ENCODE measurements at regions not wholly inside any gene's neighbourhood (a gene's known extent, or its start where the extent isn't known, plus 50 kb on each side); places are given as distances from the start of the nearest gene placed in this dataset.

DNA sequence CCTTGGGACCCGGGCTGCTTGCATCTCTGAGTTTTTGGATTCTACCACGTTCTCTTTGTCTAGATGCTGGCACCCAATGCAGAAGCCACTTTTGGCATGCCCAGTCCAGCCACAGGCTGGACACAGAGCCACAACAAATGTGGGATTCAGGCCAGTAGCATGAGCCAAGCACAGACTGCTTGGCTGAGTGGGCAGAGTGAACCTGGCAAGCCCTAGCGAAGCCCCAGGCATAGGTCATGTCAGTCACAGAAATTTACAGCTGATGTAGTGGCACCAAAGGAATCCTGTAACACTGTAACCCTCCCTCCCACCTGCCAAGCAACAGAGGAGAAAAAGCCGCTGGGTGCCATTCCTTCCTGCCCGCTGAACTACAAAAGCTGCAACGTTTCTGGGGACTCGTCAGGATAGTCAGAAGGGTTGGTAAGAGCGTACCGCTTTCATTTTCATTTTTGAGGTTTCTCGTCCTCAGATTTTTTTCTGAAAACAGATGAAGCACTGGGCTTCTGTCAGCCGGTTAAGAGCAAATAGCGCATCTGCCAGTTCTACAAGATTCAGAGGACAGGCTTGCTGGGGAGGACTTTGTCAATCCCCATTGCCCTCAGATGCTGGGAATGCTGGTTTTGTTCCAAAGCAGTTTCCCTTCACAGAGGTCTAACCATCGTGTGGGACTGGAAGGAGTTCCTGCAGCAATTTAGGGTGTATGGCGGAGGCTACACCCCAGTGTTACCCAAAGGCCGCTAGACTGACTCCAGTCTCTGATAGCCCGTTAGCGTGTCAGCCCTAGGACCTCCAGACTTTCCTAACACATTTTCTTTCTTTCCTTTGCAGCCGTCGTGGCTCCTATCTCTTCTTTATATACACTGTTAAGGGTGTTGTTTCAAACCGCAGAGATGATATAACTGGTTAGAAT is 399.0 kb downstream of the HTR1A start:
- ChIA-PET POLR2A (no interaction called here), CTCF (no interaction called here)
- DNase-seq (ENCODE audit: extremely low spot score), result no peak
- TF ChIP-seq, protein P1, sequence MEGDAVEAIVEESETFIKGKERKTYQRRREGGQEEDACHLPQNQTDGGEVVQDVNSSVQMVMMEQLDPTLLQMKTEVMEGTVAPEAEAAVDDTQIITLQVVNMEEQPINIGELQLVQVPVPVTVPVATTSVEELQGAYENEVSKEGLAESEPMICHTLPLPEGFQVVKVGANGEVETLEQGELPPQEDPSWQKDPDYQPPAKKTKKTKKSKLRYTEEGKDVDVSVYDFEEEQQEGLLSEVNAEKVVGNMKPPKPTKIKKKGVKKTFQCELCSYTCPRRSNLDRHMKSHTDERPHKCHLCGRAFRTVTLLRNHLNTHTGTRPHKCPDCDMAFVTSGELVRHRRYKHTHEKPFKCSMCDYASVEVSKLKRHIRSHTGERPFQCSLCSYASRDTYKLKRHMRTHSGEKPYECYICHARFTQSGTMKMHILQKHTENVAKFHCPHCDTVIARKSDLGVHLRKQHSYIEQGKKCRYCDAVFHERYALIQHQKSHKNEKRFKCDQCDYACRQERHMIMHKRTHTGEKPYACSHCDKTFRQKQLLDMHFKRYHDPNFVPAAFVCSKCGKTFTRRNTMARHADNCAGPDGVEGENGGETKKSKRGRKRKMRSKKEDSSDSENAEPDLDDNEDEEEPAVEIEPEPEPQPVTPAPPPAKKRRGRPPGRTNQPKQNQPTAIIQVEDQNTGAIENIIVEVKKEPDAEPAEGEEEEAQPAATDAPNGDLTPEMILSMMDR (IDR thresholded peaks at IDR 0.05; ENCODE audit: control extremely low read depth, extremely low read depth, low read depth, missing control alignments), result no peak

DNA sequence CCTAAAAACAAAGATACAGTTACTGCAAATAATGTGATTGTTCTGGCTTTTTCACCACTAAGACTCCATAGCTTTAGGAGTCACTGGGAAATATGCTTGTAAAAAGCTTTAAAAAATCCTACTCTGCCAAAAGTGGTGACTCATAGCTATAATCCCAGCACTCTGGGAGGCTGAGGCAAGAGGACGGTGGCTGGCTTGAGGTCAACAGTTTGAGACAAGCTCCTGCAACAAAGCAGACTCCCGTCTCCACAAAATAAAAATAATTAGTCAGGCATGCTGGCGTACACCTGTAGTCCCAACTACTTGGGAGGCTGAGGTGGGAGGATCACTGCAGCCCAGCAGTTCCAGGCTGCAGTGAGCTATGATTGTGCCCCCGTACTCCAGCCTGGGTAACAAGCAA is 406.4 kb downstream of the HTR1A start:
- no peak for DNase-seq (ENCODE audit: extremely low spot score)
- TF ChIP-seq, protein P1 (IDR thresholded peaks at IDR 0.05; ENCODE audit: control extremely low read depth, extremely low read depth, low read depth, missing control alignments), result no peak
- ChIA-PET POLR2A (no interaction called here), CTCF (no interaction called here)

DNA sequence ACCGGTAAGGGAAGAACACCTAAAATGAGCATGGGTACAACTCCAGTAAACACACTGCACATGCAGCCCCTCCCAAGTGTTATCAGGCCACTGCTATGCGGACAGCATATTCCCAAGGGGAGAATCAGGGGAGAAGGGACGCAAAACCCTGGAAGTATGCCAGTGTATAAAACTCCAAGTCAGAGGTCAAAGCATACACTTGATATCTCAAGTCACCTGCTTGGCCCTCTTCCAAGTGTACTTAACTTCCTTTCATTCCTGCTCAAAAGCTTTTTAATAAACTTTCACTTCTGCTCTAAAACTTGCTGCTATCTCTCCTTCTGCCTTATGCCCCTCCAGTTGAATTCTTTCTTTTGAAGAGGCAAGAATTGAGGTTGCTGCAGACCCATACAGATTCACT is 408.1 kb downstream of the HTR1A start:
- DNase-seq (ENCODE audit: extremely low spot score), result no peak
- TF ChIP-seq, protein P1 (IDR thresholded peaks at IDR 0.05; ENCODE audit: control extremely low read depth, extremely low read depth, low read depth, missing control alignments), result no peak
- ChIA-PET POLR2A (no interaction called here), CTCF (no interaction called here)

DNA sequence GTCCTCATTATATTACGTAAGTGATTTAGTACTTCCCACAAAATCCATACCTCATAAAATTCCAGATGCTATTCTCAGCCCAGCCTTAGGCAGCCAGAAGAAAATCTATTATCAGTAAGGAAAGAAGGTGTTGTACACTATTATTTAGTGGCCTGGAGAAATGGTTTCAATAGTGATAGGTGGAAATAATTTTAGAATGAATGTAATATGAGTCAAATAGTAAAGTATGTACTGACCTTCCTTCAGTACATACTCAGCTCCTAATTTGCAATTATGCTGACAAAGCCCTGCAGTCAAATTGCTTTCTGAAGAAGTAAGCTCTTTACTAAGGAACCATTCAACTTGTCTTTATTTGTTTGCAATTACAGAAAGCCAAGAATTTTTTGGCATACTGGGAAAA is 409.2 kb downstream of the HTR1A start:
- TF ChIP-seq, protein P1 (IDR thresholded peaks at IDR 0.05; ENCODE audit: control extremely low read depth, extremely low read depth, low read depth, missing control alignments), result no peak
- DNase-seq (ENCODE audit: extremely low spot score), result no peak
- POLR2A ChIA-PET, result no interaction called here
- CTCF ChIA-PET, result no interaction called here

DNA sequence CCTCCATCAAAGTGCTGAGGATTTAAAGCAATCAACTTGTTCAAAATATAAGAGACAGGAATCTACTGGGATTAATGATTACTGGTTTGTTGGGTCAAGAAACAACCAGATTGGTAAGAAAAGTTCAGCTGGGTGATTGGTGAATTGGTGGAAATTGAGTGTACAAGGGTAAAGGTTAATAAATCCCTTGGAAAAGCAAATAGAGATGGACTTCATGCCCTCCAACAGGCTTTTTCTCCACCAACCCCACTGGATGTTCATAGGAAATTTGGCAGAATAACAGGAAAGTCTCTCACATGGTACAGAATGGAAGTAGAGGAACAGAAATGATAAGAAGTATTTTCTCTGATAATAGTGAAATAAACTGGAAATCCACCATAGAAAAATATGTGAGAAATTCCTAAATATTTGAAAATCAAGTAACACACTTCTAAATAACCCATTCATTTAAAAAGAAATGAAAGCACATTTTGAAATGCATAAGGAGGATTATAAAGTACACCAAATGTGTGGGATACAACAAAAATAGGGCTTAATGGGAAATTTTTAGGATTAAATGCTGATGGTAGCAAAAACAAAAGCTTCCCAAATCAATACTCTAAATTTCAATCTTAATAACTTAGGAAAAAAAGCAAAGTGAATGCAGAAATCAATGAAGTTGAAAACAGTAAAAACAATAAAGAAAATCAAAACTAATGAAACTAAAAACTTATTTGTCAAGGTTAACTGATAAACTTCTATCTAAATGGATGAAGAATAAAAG is 426.2 kb downstream of the HTR1A start:
- DNase-seq (ENCODE audit: extremely low spot score), result no peak
- TF ChIP-seq, protein P1 (IDR thresholded peaks at IDR 0.05; ENCODE audit: control extremely low read depth, extremely low read depth, low read depth, missing control alignments), result no peak
- CTCF ChIA-PET, result no interaction called here
- POLR2A ChIA-PET, result no interaction called here

DNA sequence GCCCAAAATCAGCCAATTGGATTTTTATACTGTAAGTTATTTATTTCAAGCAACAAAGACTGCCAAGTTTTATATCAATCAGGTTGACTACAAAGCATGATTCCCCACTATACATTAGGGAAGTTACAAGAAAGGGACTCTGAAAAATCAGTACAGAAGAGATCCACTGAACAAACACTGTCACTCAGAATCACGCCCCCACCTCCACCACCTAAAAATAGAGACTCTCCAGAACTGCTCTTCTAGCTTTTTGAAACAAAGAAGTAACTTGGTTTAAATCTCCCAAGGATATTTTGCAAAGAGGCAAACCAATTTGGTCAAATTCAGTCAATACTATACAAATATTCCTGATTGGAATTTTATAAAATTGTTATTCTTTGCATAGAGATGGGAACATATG is 438.0 kb downstream of the HTR1A start:
- DNase-seq (ENCODE audit: extremely low spot score), result no peak
- ChIA-PET CTCF (no interaction called here), POLR2A (no interaction called here)
- TF ChIP-seq, protein P1 (IDR thresholded peaks at IDR 0.05; ENCODE audit: control extremely low read depth, extremely low read depth, low read depth, missing control alignments), result no peak
